ENCODE measurements at regions not wholly inside any gene's neighbourhood (a gene's known extent, or its start where the extent isn't known, plus 50 kb on each side); places are given as distances from the start of the nearest gene placed in this dataset.

- TF ChIP-seq EZH2 (IDR thresholded peaks at IDR 0.05; ENCODE audit: insufficient read depth, poor library complexity, severe bottlenecking) (no peak), EZH2phosphoT487 (IDR thresholded peaks at IDR 0.05; ENCODE audit: insufficient read depth, low read depth) (no peak)
These were observed 223.4 kb downstream of the ZNF608 start for GRCh38 chr5:124522992-124523391.
